ENCODE measurements at regions not wholly inside any gene's neighbourhood (a gene's known extent, or its start where the extent isn't known, plus 50 kb on each side); places are given as distances from the start of the nearest gene placed in this dataset.

DNA sequence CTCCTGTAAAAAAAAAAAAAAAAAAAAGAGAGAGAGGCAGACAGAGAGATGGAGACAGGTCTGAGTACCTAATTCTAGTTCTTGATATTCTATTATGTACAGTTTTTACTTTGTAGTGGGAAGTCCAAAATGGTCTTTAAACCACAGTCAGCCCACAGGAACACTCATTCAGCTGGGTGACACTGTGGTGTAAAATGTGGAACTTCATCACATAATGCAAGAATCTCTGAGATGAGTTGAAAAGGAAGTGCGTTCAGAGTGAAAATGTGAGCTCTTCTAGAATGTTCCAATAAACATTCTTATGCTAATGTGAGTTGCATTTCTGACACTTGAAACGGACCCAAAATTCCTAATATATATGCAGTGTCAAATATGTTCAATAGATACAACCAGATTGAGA lies 972.1 kb downstream of the CDH11 start:
- no peak for DNase-seq

DNA sequence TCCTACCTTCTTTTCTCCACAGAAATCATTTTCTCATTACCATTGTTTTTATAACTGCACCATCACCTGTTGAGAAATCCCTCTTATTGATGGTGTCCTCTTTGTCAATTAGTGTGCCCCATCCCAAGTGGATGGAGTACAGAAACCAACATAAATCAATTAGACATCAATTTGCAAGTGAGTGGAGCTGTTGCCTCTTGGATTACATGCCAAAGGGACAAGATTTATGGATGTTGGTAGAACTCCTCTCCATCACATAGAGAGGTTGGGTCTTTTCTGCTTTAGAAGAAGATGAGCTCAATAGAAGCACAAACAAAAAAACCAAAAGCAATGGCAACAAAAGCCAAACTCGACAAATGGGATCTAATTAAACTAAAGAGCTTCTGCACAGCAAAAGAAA lies 973.5 kb downstream of the CDH11 start:
- DNase-seq = no peak

DNA sequence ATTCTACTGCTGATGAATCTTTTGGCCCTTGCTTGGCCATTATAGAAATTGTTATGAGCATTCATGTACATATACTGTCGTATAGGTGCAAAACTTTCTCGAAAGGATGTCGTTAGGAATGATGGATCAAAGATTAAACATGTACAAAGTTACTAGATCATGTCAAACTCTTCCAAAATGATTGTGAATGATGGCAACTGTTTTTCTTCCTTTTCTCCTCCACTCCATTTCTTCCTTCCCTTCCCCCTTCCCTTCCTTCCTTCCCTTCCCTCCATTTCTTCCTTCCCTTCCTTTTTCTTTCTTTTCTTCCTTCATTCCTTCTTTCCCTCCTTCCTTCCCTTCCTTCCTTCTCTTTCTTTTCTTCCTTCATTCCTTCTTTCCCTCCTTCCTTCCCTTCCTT lies 973.9 kb downstream of the CDH11 start:
- no peak for DNase-seq

DNA sequence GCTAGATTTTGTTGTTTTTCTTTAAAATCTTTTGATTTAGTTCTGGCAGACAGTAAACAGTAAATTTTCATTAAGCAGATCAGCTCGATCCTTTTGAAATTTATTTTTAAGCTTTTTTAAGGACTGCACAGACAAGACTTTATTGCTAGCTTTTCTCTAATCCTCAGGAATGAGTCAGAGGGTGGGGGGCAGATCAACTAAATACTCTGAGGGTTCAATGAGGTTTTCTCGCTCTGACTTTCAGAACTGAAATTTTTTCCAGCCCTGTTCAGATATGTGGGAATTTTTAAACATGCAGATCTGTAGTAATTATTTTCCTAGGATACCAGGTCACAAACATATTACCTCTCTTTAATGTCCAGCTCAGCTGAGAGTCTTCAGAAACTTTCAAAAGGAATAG lies 977.2 kb downstream of the CDH11 start:
- no peak for DNase-seq

- no peak for DNase-seq
These were observed 983.2 kb downstream of the CDH11 start for GRCh38 chr16:64138621-64139020.

GRCh38 chr16:64138006-64138405 lies 983.9 kb downstream of the CDH11 start:
- DNase-seq = no peak

DNA sequence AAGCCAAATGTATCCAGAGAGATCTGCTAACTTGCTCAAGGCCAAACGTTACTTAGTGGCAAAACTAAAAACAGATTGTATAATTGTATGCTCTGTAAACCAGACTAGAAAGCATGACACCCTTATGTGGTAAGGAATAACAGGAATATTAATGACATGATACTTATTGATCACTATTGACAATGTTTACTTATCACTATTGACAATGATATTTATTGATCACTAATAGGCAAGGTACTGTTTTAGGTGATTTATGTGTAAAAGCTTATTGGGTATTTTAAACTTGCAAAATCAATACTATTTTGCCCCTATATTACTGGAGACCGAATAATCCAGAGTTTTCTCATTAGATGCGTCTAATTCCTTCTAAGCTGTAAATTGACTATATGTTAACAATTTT lies 985.1 kb downstream of the CDH11 start:
- DNase-seq = no peak

GRCh38 chr16:64136314-64136713 lies 985.5 kb downstream of the CDH11 start:
- DNase-seq = no peak

GRCh38 chr16:64133366-64133765 lies 988.5 kb downstream of the CDH11 start:
- no peak for DNase-seq

GRCh38 chr16:64132759-64133361 lies 989.0 kb downstream of the CDH11 start:
- DNase-seq = no peak

GRCh38 chr16:64132190-64132589 lies 989.7 kb downstream of the CDH11 start:
- DNase-seq = no peak

GRCh38 chr16:64131423-64131822 lies 990.4 kb downstream of the CDH11 start:
- no peak for DNase-seq

DNA sequence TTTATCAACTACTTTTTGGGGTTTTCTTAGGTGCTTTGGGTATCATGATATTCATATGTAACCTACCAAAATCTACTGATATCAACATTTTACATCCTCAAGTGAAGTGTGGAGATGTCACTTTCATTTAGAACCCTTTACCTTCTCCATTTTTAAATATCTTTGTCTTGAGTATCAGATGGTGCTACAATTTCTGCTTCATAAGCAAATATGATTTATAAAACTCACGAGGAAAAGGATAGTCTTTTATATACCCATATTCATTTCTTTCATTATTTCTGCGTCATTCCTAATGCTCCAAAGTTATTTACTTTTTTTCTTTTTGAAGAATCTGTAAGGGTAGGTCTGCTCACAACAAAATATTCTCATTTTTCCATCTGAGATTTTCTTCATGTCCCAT lies 991.7 kb downstream of the CDH11 start:
- no peak for DNase-seq

DNA sequence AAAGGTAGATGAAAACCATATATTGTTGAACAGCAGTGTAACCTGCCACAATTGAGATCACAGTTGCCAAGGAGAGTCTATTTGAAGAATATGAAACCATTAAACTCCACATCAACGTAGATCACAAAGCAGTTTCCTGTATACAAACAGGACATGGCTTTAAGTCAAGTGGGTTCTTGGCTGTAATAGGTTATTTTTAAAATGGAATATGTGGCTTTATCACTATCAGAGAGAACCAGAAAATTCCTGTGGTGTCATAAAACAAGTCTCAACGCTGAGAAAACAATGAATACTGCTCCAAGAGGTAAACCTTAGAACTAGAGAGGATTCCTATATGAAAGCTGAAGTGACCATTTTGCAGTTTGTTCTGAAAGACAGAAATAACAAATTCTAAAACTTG lies 999.7 kb downstream of the CDH11 start:
- DNase-seq = no peak

DNA sequence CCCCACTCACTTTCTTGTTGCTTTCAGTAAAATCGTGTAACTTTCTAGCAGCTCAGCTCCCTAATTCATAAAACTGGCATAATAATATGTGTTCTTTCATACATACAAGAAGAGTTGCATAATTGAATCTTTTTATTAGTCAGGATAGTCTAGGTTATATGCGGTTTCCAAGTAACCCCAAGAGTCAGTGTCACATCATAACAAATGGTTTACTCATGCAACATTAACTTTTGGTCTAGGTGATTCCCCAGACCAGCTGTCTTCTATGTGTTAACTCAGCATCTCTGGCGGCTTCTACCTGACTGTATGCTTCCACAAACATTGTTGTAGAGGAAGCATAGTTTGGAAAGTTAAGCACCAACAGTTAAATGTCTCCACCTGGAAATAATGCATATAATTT lies 1000.4 kb downstream of the CDH11 start:
- DNase-seq = no peak

GRCh38 chr16:64116151-64116550 lies 1005.7 kb downstream of the CDH11 start:
- DNase-seq = no peak

DNA sequence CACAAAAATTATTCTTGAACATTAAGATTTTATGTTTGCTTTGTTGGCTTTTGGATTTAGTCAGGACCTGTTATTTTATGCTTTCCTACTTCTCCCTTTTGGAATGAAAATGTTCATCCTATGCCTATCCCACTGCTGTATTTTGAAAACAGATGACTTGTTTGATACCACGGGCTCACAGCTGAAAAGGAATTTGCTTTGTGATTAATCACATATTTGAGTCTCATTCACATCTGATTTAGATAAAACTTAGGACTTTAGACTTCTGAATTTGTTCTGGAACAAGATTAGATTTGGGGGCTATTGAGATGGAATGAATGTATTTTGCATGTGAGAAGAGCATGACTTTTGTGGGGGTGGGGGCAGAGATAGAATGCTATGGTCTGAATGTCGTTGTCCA lies 1012.6 kb downstream of the CDH11 start:
- no peak for DNase-seq

DNA sequence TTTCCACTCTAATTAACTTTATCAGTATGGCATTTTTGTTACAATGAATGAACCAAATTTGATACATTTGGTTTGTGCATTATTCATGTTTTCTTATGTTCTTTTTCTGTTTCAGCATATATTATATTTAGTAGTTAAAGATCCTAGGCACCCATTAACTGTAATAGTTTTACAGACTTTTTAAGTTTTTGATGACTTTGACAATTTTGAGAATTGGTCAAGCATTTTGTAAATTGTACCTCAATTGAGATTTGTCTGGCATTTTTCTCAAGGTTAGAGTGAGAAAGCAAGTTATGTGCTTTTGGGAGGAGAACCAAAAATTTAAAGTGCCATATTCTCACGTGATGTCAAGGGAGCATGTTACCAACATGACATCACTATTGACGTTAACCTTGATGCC lies 1019.2 kb downstream of the CDH11 start:
- no peak for DNase-seq

GRCh38 chr16:64098451-64098850 lies 1023.4 kb downstream of the CDH11 start:
- no peak for DNase-seq

- DNase-seq = no peak
These were observed 1025.2 kb downstream of the CDH11 start for GRCh38 chr16:64096689-64097088.

GRCh38 chr16:64094992-64095634 lies 1026.8 kb downstream of the CDH11 start:
- no peak for DNase-seq

DNA sequence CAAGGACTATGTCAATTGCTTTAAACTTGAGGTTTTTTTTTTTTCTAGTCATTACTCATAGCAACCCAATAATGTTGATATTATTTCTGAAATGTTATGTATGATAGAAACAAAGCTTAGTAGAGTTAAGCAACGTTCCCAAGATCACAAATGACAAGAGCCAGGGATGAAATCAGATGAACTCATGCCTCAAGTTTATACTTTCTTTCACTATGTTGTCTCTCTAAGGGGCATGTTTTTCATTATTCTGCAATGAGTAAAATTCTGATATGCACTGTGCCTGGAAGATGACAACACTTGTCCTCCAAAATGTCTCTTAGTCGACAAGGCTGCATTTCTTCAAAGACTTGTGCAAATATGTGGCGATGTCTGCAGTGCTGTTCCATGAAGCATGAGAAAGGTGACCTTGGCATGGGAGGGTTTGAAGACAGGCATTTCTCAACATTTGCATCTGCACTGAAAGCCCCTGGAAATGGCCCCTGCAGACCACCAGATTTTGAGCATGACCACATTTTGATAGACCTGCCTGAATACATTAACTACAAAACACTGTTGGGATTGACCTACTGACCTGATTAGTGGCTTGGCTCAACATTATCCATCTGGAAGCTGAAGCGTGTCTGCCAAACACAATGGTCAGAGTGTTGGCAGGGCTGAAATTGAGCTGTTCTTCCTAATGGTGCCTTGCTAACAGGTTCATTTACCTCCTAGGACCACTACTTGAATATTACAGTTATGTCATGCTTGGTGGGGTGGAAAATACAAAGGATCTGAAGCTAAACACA lies 1027.5 kb downstream of the CDH11 start:
- no peak for DNase-seq

DNA sequence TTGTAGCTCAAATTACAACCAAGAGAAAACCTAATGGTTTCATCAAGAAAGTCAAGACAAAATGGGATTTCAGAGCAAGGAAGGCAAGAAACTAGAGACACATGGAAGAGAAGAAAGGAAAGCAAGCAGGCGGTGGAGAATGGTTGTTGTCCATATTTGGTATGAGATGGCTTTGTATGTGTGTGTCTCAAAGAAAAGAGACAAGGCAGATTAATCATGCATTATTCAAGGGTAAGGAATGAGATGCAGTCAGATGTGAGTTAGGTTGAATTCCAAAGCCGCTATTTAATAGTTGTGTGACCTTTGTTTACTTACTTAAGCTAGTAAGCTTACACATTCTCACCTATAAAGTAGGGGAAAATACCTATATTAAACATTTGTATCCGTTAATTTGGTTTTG lies 1029.6 kb downstream of the CDH11 start:
- no peak for DNase-seq

DNA sequence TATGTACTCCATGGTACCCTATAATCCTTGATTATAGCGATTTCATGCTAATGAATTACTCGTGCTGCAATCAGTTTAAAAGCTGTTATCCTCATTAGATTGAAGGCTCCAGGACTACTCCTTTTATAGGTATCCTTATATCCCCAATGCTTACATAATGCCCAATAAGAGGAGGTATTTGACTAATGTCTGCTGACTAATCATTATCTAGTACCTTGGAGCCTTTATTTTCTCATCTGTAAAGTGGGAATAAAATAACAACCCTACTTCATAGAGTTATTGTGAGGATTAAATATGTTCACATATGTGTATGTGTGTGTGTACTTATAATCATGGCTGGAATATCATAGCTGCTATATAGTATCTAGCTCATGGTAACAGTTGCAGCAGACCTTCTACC lies 1031.5 kb downstream of the CDH11 start:
- DNase-seq = no peak
